Esophagus muscularis mucosa (tissue), 4 donors: ENCODE measurements at regions not wholly inside any gene's neighbourhood (a gene's known extent, or its start where the extent isn't known, plus 50 kb on each side); places are given as distances from the start of the nearest gene placed in this dataset.
"Not testable (repeated sequence)": the region's sequence is repeated elsewhere in the genome, so short reads cannot be mapped to it uniquely, and the experiment has no call there.

ENCODE experiments used
- CTCF ChIP-seq, 3 experiments: fragments of 200-600 bp in 2 of 3; fragments of 450-650 bp in 1 of 3; sonication (generic) in 2 of 3; IDR thresholded peaks; one replicate each; pipeline ENCODE4 v1.5.1; 2017 to 2019; ENCODE audit warnings: antibody characterized with exemption in 3 of 3, mild to moderate bottlenecking in 2 of 3, moderate library complexity in 1 of 3
- EP300 ChIP-seq: sonication (generic); formaldehyde crosslinking; IDR thresholded peaks from one replicate; pipeline ENCODE4 v1.6.1; 2017; ENCODE audit warnings: antibody characterized with exemption
- POLR2A ChIP-seq: fragments of 450-650 bp; IDR thresholded peaks from one replicate; pipeline ENCODE4 v1.6.1; 2017; ENCODE audit warnings: antibody characterized with exemption, moderate library complexity, mild to moderate bottlenecking, low read depth
- POLR2AphosphoS5 ChIP-seq, 2 donors: sonication (generic); formaldehyde crosslinking; IDR thresholded peaks; one replicate each; pipeline ENCODE4 v1.6.1; 2017; ENCODE audit warnings: antibody characterized with exemption in 2 of 2

- not testable (repeated sequence) for TF ChIP-seq CTCF (IDR thresholded peaks at IDR 0.05); POLR2AphosphoS5 (IDR thresholded peaks at IDR 0.05); POLR2A; EP300
Measured at GRCh38 chr7:83812563-83812962, 163.6 kb upstream of the SEMA3E start.
